BJ (cell line): ENCODE measurements at regions not wholly inside any gene's neighbourhood (a gene's known extent, or its start where the extent isn't known, plus 50 kb on each side); places are given as distances from the start of the nearest gene placed in this dataset.

Experiments
- CTCF ChIA-PET: fragments of 350-600 bp; formaldehyde crosslinking; extraction: SDS; loops from one replicate; lab custom pipeline; 2021; ENCODE audit warnings: antibody characterized with exemption, inconsistent platforms; lab: Yijun Ruan, JAX
- POLR2A ChIA-PET: fragments of 300-600 bp; sonication (Branson Sonifier 250); formaldehyde crosslinking; extraction: SDS; loops from one replicate; lab custom pipeline; 2021; ENCODE audit warnings: antibody characterized with exemption; lab: Charles Lee
- DNase-seq: peaks from one replicate; pipeline ENCODE4 v3.0.0-alpha.2; 2011; ENCODE audit warnings: low read depth
- H3K27me3 ChIP-seq: 2 replicates; pipeline ENCODE4 v1.6.0; 2011; ENCODE audit warnings: low read length; ENCODE audit not compliant: control insufficient read depth, insufficient read depth
- H3K36me3 ChIP-seq: 2 replicates; pipeline ENCODE4 v1.5.1; 2011; ENCODE audit warnings: low read length; ENCODE audit not compliant: control insufficient read depth, insufficient read depth
- H3K4me3 ChIP-seq: 2 replicates; pipeline ENCODE4 v1.5.1; 2011; ENCODE audit warnings: low read depth, mild to moderate bottlenecking, control low read depth, low read length
- TF ChIP-seq, protein P1 (sequence below): IDR thresholded peaks from 2 replicates; pipeline ENCODE4 v1.5.1; 2011; ENCODE audit warnings: low read depth, mild to moderate bottlenecking, control low read depth, inconsistent platforms, low read length, moderate library complexity; ENCODE audit not compliant: insufficient read depth

DNA sequence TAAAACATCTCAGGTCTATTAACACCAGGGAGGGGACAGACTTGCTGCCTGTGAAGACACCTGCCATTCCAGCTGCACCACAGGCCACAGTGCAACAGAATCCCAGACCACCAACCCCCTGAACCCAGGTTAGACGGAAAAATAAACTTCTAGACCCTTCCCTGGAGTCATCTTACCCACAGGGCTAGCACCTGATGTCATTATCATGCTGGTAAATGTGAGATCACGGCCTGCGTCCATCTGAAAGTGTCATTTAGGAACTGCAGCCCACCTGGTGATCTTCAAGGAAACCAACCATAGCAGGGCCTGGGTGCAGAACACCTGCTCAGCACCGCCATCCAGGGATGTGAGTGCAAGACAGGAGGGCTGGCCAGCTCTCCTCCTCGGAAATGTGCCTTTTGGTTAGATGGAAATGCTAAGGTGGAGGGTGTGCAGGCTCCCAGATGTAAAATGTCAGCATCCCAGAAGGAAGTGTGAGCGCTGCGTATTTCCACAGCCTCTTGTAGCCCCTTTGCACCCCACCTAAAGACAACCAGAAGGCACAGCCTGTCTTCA, 80.8 kb downstream of the PTGR3 start:
- H3K27me3 ChIP-seq: peaks cover 4% of the 10 kb centered on the region; the same call in 1 of the 2 replicates
- ChIA-PET POLR2A (no interaction called here), CTCF (no interaction called here)
- no peaks in the 10 kb centered on the region for H3K36me3 ChIP-seq
- TF ChIP-seq, protein P1, sequence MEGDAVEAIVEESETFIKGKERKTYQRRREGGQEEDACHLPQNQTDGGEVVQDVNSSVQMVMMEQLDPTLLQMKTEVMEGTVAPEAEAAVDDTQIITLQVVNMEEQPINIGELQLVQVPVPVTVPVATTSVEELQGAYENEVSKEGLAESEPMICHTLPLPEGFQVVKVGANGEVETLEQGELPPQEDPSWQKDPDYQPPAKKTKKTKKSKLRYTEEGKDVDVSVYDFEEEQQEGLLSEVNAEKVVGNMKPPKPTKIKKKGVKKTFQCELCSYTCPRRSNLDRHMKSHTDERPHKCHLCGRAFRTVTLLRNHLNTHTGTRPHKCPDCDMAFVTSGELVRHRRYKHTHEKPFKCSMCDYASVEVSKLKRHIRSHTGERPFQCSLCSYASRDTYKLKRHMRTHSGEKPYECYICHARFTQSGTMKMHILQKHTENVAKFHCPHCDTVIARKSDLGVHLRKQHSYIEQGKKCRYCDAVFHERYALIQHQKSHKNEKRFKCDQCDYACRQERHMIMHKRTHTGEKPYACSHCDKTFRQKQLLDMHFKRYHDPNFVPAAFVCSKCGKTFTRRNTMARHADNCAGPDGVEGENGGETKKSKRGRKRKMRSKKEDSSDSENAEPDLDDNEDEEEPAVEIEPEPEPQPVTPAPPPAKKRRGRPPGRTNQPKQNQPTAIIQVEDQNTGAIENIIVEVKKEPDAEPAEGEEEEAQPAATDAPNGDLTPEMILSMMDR: no peak
- no peak for DNase-seq
- H3K4me3 ChIP-seq: no peak overlapping the region

DNA sequence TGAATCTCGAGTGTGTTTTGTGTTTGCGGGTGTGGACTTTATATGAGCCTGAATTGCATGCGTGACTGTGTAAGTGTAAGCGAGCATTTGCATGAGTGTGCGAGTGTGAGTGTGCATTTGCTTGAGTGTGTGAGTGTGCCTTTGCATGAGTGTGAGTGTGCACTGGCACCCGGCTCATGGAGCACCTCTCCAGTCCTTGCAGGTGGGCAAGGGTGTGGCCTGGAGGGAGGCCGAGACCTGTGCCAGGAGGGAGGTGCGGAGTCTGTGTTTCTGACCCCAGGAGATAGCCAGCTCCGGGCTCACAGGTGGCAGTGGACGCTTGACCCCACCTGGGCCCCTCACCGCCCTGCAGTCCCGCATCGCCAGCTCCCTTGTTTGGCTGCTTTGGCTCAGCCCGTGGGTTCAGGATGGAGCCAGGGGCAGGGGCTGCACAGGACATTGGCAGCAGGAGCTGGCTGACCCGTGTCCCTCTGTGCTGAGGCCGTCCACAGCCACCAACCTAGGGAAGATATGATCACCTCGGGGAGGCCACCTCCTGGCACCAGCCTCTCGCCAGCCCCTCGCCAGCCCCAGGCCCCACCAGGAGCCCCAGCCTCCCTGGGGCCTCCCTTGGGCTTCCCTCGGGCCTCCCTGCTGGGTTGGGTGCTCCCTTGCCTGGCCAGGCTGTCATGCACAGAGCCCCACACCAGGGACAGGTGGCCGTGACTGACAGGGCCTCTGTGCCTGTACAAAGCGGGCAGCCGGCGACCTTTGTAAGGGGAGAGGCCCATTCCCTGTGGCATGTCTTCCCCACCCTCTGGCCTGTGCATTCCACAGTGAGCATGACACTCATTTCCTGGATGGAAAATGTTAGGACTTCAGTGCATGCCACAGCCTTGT, 81.6 kb downstream of the PTGR3 start:
- H3K36me3 ChIP-seq: no peaks in the 10 kb centered on the region
- DNase-seq: no peak
- ChIA-PET POLR2A (no interaction called here), CTCF (no interaction called here)
- no peak overlapping the region for H3K4me3 ChIP-seq
- TF ChIP-seq, protein P1: no peak
- peaks cover 4% of the 10 kb centered on the region; the same call in 1 of the 2 replicates for H3K27me3 ChIP-seq

DNA sequence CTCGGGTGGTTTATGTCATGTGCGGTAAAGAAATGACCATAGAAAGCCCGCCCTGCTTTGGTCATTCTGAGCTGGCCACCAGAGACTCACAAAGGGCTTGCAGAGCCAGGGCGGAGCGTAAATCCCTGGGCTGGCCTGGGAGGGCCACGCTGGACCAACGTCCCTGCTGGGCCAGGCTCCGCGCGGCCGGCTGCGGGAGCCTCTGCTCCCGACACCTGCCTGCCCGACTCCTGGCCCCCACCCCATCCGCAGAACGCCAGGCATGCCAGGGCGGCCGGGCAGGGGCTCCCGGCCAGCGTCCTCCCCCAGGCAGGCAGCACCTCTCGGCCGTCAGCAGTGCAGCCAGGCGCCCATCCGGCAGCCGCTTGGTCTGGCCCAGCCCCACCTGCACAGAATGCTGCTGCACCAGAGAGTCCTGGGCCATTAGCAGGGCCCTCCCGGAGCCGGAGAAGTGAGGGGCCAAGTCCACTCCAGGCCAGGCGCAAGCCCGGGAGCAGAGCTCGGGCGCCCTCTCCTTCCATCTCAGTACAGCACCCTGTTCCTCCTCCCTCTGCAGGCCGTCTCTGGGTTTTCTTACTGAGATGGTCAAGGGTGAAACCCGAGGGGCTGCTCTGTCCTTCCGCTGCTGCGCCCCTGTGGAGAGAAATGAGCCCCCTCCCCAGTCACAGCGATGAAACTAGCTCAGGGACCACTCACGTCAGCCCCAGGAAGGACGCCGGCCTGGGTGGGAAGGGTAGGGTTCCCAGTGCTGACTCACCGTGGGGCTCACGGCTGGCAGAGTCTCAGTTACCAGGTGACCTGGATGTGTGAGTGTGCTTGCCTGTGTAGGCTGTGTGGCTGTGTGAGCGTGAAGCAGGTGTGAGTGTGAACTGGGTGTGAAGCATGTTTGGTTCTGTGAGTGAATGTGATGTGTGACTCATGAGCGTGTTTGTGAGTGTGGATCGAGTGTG, 83.3 kb downstream of the PTGR3 start:
- TF ChIP-seq, protein P1: no peak
- Histone ChIP-seq H3K36me3 (no peaks in the 10 kb centered on the region), H3K27me3 (peaks cover 3% of the 10 kb centered on the region), H3K4me3 (no peak overlapping the region)
- ChIA-PET CTCF (no interaction called here), POLR2A (no interaction called here)
- DNase-seq: no peak

DNA sequence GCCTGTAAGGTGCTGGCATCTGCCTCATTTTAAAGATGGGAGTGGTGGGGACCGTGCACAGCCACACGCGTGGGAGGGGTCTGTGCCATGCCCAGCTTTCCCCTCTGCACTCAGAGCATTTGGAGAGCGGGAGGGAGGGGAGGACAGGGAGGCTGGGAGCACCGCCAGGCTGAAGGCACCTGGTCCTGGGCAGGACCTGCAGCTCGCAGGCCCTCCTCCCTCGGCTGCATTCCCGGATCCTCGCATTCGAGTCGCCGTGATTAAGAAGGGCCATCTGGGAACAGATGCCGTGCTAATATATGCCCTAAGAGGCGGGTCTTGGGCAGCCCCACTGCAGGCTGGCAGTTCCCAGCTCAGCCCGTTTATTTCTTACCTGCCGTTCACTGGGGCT, 84.0 kb downstream of the PTGR3 start:
- no peak for DNase-seq
- no peak overlapping the region for H3K4me3 ChIP-seq
- H3K36me3 ChIP-seq: no peaks in the 10 kb centered on the region
- peaks cover 3% of the 10 kb centered on the region for H3K27me3 ChIP-seq
- POLR2A ChIA-PET: no interaction called here
- CTCF ChIA-PET: no interaction called here
- TF ChIP-seq, protein P1: no peak

DNA sequence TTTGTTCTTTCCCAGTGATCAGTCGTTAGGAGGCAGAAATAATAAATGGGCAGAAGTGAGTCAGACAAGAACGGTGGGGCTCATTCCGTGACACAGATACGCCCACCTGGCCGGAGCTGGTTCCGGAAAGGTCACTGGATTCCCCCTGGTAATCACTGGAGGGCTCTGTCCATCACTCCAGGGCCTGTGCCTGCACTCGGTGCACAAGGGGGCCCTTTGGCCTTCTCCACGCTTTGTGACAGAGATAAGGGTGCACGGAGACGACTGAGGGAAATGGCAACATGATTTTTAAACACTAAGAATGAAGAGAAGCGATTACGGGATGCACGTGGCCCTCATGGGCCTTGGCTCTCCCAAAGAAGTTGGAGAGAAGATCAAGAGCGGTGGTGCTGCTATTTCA, 84.4 kb downstream of the PTGR3 start:
- Histone ChIP-seq H3K36me3 (no peaks in the 10 kb centered on the region), H3K4me3 (no peak overlapping the region), H3K27me3 (peaks cover 3% of the 10 kb centered on the region)
- ChIA-PET POLR2A (no interaction called here), CTCF (no interaction called here)
- no peak for DNase-seq
- TF ChIP-seq, protein P1: no peak
